ENCODE measurements at regions not wholly inside any gene's neighbourhood (a gene's known extent, or its start where the extent isn't known, plus 50 kb on each side); places are given as distances from the start of the nearest gene placed in this dataset.

DNA sequence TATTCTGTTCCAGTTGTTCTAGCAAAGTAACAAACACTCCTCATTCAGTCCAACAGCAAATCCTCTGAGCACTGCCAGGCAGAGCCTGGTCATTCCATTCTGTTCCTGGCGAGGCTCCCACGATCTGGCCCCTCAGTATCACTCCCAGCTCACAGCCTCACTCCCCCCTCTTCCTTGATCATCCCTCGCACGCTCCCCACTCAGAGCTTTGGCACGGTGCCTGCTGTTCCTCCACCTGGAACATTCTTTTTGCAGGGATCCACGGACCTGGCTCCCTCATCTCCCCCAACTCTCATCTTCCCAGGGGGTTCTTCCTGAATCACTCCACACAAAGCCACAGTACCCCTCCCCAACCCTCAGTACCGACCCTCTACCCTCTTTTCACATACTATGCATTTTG is 192.3 kb downstream of the ATPSCKMT start:
- Histone ChIP-seq H3K36me3 (ENCODE audit: control insufficient read depth in 4 of 4, insufficient read depth in 3 of 4, low read depth in 1 of 4, low read length in 3 of 4) (no peaks in the 10 kb centered on the region), H3K27ac (ENCODE audit: low read depth in 1 of 2, low read length in 2 of 2) (no peak overlapping the region), H3K4me3 (ENCODE audit: low read depth in 1 of 3, low read length in 3 of 3) (no peak overlapping the region), H3K9ac (ENCODE audit: low read depth in 1 of 2, low read length in 2 of 2) (no peak overlapping the region), H3K27me3 (ENCODE audit: control insufficient read depth in 4 of 4, insufficient read depth in 4 of 4, low read length in 3 of 4) (peaks cover 0 to 2% (median 0%) of the 10 kb centered on the region in 4 donors), H3K9me3 (ENCODE audit: control insufficient read depth in 4 of 4, low read length in 3 of 4) (peaks cover 0 to 4% (median 0%) of the 10 kb centered on the region in 4 donors), H3K4me1 (ENCODE audit: control insufficient read depth in 4 of 4, insufficient read depth in 4 of 4, low read length in 3 of 4) (no peaks in the 10 kb centered on the region)
- no peak for TF ChIP-seq RXRA (IDR thresholded peaks at IDR 0.05)
- no peak for TF ChIP-seq GABPA (IDR thresholded peaks at IDR 0.05 in 1 of 2, conservative IDR thresholded peaks at IDR 0.05 in 1 of 2)
- TF ChIP-seq FOXA1 (IDR thresholded peaks at IDR 0.05): no peak
- no peak for DNase-seq (ENCODE audit: low spot score)
- WGBS: 59% methylated on average over 7 of the region's 7 CpGs

DNA sequence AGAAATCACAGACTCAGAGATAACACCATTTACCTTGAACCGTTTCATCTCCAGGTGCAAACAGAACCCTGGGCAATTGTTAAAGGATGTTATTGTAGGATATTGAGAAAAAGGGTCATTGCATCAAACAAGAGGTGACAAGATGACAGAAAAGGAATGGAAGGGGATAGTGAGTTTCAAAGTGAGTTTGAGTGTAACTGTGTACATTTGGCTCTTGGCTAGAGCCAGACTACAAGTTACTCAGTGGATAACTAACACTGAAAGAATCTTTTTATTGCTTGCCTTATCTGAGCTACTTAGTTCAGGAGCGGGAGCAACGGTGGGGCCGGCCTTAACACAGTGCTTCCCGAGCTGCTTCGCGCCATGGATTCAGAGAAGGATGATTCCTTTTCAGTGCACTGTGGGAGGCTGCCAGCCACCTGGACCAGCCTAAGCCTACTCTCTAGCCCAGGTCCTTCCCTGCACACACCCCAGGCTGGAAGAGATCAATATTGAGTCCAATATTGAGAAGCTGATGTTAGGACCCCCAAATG is 193.4 kb downstream of the ATPSCKMT start:
- H3K9me3 ChIP-seq (ENCODE audit: control insufficient read depth in 4 of 4, low read length in 3 of 4): peaks cover 5 to 12% (median 5%) of the 10 kb centered on the region in 4 donors
- H3K27ac ChIP-seq (ENCODE audit: low read depth in 1 of 2, low read length in 2 of 2): no peak overlapping the region
- peaks cover 0 to 2% (median 0%) of the 10 kb centered on the region in 4 donors for H3K27me3 ChIP-seq (ENCODE audit: control insufficient read depth in 4 of 4, insufficient read depth in 4 of 4, low read length in 3 of 4)
- H3K4me3 ChIP-seq (ENCODE audit: low read depth in 1 of 3, low read length in 3 of 3): no peak overlapping the region
- no peak for DNase-seq (ENCODE audit: low spot score)
- WGBS: 51% methylated on average over 7 of the region's 7 CpGs
- H3K36me3 ChIP-seq (ENCODE audit: control insufficient read depth in 4 of 4, insufficient read depth in 3 of 4, low read depth in 1 of 4, low read length in 3 of 4): no peaks in the 10 kb centered on the region
- H3K9ac ChIP-seq (ENCODE audit: low read depth in 1 of 2, low read length in 2 of 2): no peak overlapping the region
- TF ChIP-seq HNF4G (IDR thresholded peaks at IDR 0.05): no peak
- TF ChIP-seq EGR1 (IDR thresholded peaks at IDR 0.05; ENCODE audit: low read depth in 2 of 2): no peak
- TF ChIP-seq, protein P1, sequence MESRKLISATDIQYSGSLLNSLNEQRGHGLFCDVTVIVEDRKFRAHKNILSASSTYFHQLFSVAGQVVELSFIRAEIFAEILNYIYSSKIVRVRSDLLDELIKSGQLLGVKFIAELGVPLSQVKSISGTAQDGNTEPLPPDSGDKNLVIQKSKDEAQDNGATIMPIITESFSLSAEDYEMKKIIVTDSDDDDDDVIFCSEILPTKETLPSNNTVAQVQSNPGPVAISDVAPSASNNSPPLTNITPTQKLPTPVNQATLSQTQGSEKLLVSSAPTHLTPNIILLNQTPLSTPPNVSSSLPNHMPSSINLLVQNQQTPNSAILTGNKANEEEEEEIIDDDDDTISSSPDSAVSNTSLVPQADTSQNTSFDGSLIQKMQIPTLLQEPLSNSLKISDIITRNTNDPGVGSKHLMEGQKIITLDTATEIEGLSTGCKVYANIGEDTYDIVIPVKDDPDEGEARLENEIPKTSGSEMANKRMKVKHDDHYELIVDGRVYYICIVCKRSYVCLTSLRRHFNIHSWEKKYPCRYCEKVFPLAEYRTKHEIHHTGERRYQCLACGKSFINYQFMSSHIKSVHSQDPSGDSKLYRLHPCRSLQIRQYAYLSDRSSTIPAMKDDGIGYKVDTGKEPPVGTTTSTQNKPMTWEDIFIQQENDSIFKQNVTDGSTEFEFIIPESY (IDR thresholded peaks at IDR 0.05): no peak
- TF ChIP-seq HNF4A (conservative IDR thresholded peaks at IDR 0.05): no peak
- TF ChIP-seq JUND (IDR thresholded peaks at IDR 0.05): no peak
- no peak for TF ChIP-seq RAD21 (IDR thresholded peaks at IDR 0.05)
- no peak for TF ChIP-seq RXRA (IDR thresholded peaks at IDR 0.05)
- H3K4me1 ChIP-seq (ENCODE audit: control insufficient read depth in 4 of 4, insufficient read depth in 4 of 4, low read length in 3 of 4): no peaks in the 10 kb centered on the region

DNA sequence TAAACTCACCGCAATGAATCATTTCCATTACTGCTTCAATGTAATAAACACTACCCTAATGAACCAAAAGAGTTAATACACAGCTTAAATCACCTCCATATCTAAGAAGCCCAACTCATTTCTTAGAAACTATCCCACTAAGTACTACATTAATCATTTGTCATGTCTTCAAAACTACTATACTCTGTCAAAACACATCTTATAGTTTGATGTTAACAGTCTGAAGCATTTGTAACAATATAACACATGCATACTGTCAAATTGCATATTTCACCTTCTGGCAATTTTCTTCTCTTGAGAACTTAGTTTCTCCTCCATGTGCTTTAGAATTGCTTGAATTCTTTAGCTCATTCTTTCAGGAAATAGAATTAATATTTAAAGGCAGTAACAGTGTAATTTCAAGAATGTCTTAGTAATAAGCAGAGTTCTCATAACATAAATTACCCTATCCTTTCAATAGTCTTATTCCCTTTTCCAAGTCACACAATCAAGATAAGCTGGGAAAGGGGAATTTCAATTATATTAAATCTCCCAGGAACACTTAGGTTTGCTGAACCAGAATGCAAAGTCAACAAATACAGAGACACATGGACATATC is 199.7 kb downstream of the ATPSCKMT start:
- Histone ChIP-seq H3K27ac (ENCODE audit: low read depth in 1 of 2, low read length in 2 of 2) (no peak overlapping the region), H3K36me3 (ENCODE audit: control insufficient read depth in 4 of 4, insufficient read depth in 3 of 4, low read depth in 1 of 4, low read length in 3 of 4) (no peaks in the 10 kb centered on the region), H3K4me1 (ENCODE audit: control insufficient read depth in 4 of 4, insufficient read depth in 4 of 4, low read length in 3 of 4) (no peaks in the 10 kb centered on the region), H3K4me3 (ENCODE audit: low read depth in 1 of 3, low read length in 3 of 3) (no peak overlapping the region), H3K9me3 (ENCODE audit: control insufficient read depth in 4 of 4, low read length in 3 of 4) (peaks cover 5 to 14% (median 8%) of the 10 kb centered on the region in 4 donors), H3K27me3 (ENCODE audit: control insufficient read depth in 4 of 4, insufficient read depth in 4 of 4, low read length in 3 of 4) (no peaks in the 10 kb centered on the region), H3K9ac (ENCODE audit: low read depth in 1 of 2, low read length in 2 of 2) (no peak overlapping the region)
- 83% methylated on average over 1 of the region's 1 CpG for WGBS
- DNase-seq (ENCODE audit: low spot score): no peak
- TF ChIP-seq SP1 (IDR thresholded peaks at IDR 0.05) (no peak), HNF4A (conservative IDR thresholded peaks at IDR 0.05) (no peak), EGR1 (IDR thresholded peaks at IDR 0.05; ENCODE audit: low read depth in 2 of 2) (no peak), RXRA (IDR thresholded peaks at IDR 0.05) (no peak), FOXA1 (IDR thresholded peaks at IDR 0.05) (no peak)
- TF ChIP-seq, protein P1 (IDR thresholded peaks at IDR 0.05): no peak
